ENCODE measurements at regions not wholly inside any gene's neighbourhood (a gene's known extent, or its start where the extent isn't known, plus 50 kb on each side); places are given as distances from the start of the nearest gene placed in this dataset.
"Not testable (repeated sequence)": the region's sequence is repeated elsewhere in the genome, so short reads cannot be mapped to it uniquely, and the experiment has no call there.

- no peak for DNase-seq (ENCODE audit: low read depth)
These were observed 149.0 kb upstream of the TLE3 start for GRCh38 chr15:70246623-70247220.

- DNase-seq (ENCODE audit: low read depth), result no peak
These were observed 148.4 kb upstream of the TLE3 start for GRCh38 chr15:70245932-70246622.

GRCh38 chr15:70244978-70245542 is 147.3 kb upstream of the TLE3 start:
- DNase-seq (ENCODE audit: low read depth), result no peak

GRCh38 chr15:70243686-70244540 is 146.2 kb upstream of the TLE3 start:
- no peak for DNase-seq (ENCODE audit: low read depth)

GRCh38 chr15:70242951-70243685 is 145.4 kb upstream of the TLE3 start:
- DNase-seq (ENCODE audit: low read depth), result no peak

GRCh38 chr15:70241561-70242320 is 144.0 kb upstream of the TLE3 start:
- no peak for DNase-seq (ENCODE audit: low read depth)

GRCh38 chr15:70240820-70241430 is 143.2 kb upstream of the TLE3 start:
- DNase-seq (ENCODE audit: low read depth), result no peak

GRCh38 chr15:70240082-70240481 is 142.4 kb upstream of the TLE3 start:
- DNase-seq (ENCODE audit: low read depth), result no peak

GRCh38 chr15:70238917-70239316 is 141.2 kb upstream of the TLE3 start:
- no peak for DNase-seq (ENCODE audit: low read depth)

GRCh38 chr15:70237626-70238025 is 139.9 kb upstream of the TLE3 start:
- no peak for DNase-seq (ENCODE audit: low read depth)

GRCh38 chr15:70236341-70237086 is 138.8 kb upstream of the TLE3 start:
- DNase-seq (ENCODE audit: low read depth), result no peak

GRCh38 chr15:70235347-70235746 is 137.6 kb upstream of the TLE3 start:
- no peak for DNase-seq (ENCODE audit: low read depth)

GRCh38 chr15:70234256-70234905 is 136.7 kb upstream of the TLE3 start:
- no peak for DNase-seq (ENCODE audit: low read depth)

GRCh38 chr15:70231484-70231883 is 133.8 kb upstream of the TLE3 start:
- DNase-seq (ENCODE audit: low read depth), result no peak

GRCh38 chr15:70227918-70228317 is 130.2 kb upstream of the TLE3 start:
- not testable (repeated sequence) for DNase-seq (ENCODE audit: low read depth)

GRCh38 chr15:70227147-70227546 is 129.4 kb upstream of the TLE3 start:
- no peak for DNase-seq (ENCODE audit: low read depth)

- DNase-seq (ENCODE audit: low read depth), result no peak
These were observed 128.7 kb upstream of the TLE3 start for GRCh38 chr15:70226337-70226980.

- no peak for DNase-seq (ENCODE audit: low read depth)
These were observed 127.7 kb upstream of the TLE3 start for GRCh38 chr15:70225416-70225815.

GRCh38 chr15:70222606-70223005 is 124.9 kb upstream of the TLE3 start:
- no peak for DNase-seq (ENCODE audit: low read depth)
